ENCODE measurements at regions not wholly inside any gene's neighbourhood (a gene's known extent, or its start where the extent isn't known, plus 50 kb on each side); places are given as distances from the start of the nearest gene placed in this dataset.

DNA sequence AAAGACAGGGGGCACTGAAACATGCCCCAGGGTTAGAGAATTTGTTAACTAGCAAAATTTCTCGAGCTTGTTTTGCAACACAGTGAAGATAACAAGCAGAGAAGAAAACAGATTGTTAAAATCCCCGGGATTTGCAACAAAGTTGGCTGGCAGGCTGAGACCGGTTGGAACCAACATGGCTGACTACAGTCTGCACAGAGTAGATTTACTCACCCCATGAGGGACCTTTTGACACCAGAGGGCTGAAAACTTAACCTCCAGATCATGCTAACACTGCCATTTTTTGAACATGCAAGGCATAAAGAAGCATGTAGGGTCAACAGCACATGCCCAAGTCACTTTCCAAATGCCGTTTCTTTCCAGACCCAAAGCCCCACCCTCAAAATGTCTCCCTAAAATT, 95.2 kb upstream of the TMEM26 start:
- no peak for DNase-seq (ENCODE audit: low read depth in 2 of 2)

DNA sequence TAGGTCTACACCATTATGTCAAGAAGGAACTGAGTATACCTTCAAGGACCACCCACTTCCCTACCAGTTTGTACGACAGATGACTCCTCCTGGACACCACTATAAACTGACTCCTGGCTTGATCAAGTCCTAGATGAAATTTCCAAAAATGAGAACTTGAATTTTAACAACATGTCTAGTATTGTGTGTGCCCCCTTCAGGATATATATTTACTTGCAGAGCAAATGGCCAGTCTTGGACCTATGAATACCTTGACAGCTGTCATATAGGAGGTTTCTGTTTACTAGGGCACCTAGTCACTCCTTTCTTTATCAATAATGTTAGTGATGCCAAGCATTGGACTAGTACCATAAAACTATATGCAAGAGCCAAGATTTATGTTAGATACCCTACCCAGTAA, 94.1 kb upstream of the TMEM26 start:
- no peak for DNase-seq (ENCODE audit: low read depth in 2 of 2)

DNA sequence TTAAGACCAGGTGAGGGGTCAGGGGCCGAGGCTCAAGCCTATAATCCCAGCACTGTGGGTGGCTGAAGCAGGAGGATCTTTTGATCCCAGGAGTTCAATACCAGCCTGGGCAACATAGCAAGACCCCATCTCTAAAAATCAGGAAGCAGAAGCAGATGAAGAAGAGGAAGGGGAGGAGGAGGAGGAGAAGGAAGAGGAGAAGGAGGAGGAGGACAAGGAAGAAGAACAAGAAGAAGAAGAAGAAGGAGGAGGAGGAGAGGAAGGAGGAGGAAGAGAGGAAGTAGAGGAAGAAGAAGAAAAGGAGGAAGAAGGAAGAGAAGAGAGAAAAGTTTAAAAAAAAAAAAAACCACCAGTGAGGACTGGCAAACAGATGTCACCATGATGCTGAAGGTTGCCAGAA, 92.0 kb upstream of the TMEM26 start:
- no peak for DNase-seq (ENCODE audit: low read depth in 2 of 2)

DNA sequence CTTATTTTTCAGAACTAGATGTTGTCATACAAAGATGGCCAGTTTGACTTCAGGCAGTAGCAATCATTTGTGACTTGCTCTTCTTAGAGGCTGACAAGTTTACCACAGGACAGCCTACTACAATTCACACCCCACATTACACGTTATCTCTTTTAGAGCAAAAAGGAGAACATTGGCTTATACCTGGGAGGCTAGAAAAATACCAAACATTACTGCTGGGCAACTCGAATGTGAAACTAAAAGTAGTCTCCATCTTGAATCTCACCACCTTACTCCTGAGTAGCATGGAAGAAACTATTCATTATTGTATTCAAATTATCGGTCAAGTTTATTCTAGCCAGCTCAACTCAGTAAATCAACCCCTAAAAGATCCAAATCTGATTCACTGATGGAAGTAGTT, 90.7 kb upstream of the TMEM26 start:
- no peak for DNase-seq (ENCODE audit: low read depth in 2 of 2)

DNA sequence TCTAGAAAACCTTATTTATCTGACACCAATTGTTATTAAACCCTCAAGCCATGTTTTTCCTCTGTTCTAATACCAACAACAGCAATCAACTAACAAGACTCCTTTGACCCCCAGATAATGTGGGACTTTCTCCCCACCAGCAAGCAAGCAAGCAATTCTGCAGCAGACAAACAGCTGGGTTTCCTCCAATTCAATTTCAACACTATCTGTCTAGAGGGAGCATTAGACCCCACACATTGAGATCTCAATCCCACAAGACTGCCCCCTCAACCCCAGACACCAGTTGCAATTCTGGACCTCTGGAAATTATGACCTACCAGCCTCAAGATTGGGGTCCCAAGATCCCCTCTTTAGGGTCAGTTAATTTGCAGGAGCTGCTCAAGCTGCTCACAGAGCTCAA, 89.4 kb upstream of the TMEM26 start:
- no peak for DNase-seq (ENCODE audit: low read depth in 2 of 2)

DNA sequence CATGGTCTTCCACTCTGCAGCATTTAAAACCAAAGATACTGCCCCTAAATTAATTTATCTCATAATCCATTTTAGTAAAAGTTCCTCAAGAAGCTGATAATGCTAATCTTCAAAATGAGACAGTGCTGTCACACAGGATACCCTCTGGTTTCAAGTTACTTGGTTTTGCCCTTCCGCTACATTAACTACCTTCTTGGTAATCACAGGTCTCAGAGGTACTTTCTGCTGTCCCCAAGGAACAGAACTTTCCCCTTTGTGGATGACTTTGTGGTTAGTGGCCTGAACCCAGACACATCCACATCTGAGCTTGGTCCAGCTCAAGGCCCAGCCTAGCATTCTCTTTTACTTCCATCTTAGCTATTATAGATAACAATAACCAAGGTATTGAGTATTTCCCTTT, 88.8 kb upstream of the TMEM26 start:
- DNase-seq (ENCODE audit: low read depth in 2 of 2), result no peak

DNA sequence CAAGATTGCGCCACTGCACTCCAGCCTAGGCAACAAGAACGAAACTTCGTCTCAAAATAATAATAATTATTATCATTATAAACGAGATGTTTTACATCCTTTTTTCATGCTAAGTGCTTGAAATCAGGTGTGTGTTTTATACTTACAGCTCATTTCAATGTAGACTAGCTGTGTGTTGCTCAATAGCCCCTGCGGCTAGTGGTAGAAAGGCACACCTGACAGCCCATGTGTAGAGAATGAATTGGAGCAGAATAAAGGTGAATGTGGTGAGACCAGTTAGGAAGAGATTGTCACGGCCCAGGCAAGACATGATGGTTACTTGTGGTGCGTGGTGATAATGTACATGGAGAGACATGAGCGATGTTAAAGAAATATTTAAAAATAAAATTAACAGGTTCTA, 86.7 kb upstream of the TMEM26 start:
- no peak for DNase-seq (ENCODE audit: low read depth in 2 of 2)

DNA sequence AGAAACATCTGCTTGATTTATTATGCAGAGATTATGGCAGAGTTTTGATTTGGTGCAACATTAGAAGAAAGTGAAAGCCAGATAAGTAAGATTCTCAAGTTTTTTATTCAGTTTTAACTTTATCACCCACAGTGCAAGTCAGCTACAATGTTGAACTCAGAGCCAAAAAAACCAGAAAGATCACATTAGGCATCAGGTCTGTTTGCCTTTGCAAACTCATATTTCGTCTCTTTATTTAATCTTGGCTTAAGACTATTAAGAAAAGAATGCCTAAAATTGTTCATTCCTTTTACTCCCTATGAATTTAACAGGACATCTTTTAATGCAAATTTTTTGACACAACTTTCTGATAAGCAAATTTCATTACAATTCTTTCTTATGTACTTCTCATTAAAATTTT, 76.0 kb upstream of the TMEM26 start:
- DNase-seq (ENCODE audit: low read depth in 2 of 2), result no peak

DNA sequence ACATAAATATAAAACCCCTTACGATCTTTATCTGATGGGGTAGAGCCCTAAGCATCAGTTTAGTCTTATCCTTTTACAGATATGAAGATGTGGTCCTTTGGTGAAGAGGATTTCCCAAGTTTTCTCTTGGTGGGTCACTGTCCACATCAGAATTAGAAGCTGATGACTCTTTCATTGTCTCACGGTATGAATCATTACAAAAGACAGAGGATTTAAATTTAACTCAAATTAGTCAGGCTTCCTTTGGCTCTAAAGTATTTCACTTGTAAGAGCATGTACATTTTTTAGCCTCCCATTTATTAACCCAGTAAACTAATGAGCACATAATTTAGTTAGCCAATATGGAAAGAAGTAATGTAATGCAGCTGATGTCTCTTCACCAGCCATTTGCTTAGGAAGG, 49.9 kb upstream of the TMEM26 start:
- DNase-seq (ENCODE audit: low read depth in 2 of 2), result no peak
